Neural cell (in vitro differentiated cells): ENCODE measurements at regions not wholly inside any gene's neighbourhood (a gene's known extent, or its start where the extent isn't known, plus 50 kb on each side); places are given as distances from the start of the nearest gene placed in this dataset.

ENCODE experiments used
- EP300 ChIP-seq: fragments of 450-650 bp; conservative IDR thresholded peaks from 2 replicates; pipeline ENCODE4 v1.6.1; 2014; ENCODE audit warnings: antibody characterized with exemption, mild to moderate bottlenecking, moderate library complexity; ENCODE audit not compliant: poor library complexity, severe bottlenecking
- EZH2 ChIP-seq: fragments of 200-600, 300-800 bp; shearing (Covaris generic), sonication (generic); IDR thresholded peaks from 2 replicates; pipeline ENCODE4 v1.6.1; 2014; ENCODE audit warnings: antibody characterized with exemption, low read length, borderline replicate concordance, mild to moderate bottlenecking; ENCODE audit not compliant: insufficient read depth, poor library complexity, severe bottlenecking
- MXI1 ChIP-seq: fragments of 450-650 bp; conservative IDR thresholded peaks from 2 replicates; pipeline ENCODE4 v1.6.1; 2014; ENCODE audit warnings: antibody characterized with exemption, mild to moderate bottlenecking; ENCODE audit not compliant: poor library complexity, severe bottlenecking
- POLR2AphosphoS5 ChIP-seq: IDR thresholded peaks from 2 replicates; pipeline ENCODE4 v1.6.1; 2012
- TAF1 ChIP-seq: IDR thresholded peaks from 2 replicates; pipeline ENCODE4 v1.6.1; 2012; ENCODE audit warnings: low read depth
- TF ChIP-seq, protein P1 (sequence below): fragments of 450-650 bp; IDR thresholded peaks from 2 replicates; pipeline ENCODE4 v1.5.1; 2014; ENCODE audit warnings: antibody characterized with exemption, mild to moderate bottlenecking, moderate library complexity; ENCODE audit not compliant: poor library complexity, severe bottlenecking
- TF ChIP-seq, protein P2 (sequence below): IDR thresholded peaks from 2 replicates; pipeline ENCODE4 v1.6.1; 2012; ENCODE audit warnings: borderline replicate concordance

DNA sequence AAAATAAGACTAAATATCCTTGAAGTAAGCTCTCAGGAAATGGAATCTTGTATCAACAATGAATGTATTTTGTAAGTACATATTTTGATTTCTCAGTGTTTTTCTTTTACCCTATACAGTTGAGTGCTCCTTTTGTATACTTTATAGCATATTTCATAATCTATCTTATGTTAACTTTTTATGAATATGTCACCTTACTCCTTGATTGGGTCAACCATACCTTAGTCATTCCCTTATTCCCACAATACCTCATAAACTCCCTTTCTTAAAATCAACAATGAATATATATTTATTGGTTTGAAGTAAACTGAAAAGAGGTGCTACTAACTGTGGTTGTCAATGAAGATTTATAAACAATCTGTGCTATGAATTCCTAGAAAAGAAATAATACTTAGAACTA is 686.2 kb downstream of the METTL15 start:
- TF ChIP-seq TAF1 (no peak), EZH2 (no peak), EP300 (no peak), POLR2AphosphoS5 (no peak), MXI1 (no peak)
- TF ChIP-seq, protein P1, sequence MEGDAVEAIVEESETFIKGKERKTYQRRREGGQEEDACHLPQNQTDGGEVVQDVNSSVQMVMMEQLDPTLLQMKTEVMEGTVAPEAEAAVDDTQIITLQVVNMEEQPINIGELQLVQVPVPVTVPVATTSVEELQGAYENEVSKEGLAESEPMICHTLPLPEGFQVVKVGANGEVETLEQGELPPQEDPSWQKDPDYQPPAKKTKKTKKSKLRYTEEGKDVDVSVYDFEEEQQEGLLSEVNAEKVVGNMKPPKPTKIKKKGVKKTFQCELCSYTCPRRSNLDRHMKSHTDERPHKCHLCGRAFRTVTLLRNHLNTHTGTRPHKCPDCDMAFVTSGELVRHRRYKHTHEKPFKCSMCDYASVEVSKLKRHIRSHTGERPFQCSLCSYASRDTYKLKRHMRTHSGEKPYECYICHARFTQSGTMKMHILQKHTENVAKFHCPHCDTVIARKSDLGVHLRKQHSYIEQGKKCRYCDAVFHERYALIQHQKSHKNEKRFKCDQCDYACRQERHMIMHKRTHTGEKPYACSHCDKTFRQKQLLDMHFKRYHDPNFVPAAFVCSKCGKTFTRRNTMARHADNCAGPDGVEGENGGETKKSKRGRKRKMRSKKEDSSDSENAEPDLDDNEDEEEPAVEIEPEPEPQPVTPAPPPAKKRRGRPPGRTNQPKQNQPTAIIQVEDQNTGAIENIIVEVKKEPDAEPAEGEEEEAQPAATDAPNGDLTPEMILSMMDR, result no peak
- TF ChIP-seq, protein P2, sequence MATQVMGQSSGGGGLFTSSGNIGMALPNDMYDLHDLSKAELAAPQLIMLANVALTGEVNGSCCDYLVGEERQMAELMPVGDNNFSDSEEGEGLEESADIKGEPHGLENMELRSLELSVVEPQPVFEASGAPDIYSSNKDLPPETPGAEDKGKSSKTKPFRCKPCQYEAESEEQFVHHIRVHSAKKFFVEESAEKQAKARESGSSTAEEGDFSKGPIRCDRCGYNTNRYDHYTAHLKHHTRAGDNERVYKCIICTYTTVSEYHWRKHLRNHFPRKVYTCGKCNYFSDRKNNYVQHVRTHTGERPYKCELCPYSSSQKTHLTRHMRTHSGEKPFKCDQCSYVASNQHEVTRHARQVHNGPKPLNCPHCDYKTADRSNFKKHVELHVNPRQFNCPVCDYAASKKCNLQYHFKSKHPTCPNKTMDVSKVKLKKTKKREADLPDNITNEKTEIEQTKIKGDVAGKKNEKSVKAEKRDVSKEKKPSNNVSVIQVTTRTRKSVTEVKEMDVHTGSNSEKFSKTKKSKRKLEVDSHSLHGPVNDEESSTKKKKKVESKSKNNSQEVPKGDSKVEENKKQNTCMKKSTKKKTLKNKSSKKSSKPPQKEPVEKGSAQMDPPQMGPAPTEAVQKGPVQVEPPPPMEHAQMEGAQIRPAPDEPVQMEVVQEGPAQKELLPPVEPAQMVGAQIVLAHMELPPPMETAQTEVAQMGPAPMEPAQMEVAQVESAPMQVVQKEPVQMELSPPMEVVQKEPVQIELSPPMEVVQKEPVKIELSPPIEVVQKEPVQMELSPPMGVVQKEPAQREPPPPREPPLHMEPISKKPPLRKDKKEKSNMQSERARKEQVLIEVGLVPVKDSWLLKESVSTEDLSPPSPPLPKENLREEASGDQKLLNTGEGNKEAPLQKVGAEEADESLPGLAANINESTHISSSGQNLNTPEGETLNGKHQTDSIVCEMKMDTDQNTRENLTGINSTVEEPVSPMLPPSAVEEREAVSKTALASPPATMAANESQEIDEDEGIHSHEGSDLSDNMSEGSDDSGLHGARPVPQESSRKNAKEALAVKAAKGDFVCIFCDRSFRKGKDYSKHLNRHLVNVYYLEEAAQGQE, result no peak
